KMS-11 (cell line): ENCODE measurements at regions not wholly inside any gene's neighbourhood (a gene's known extent, or its start where the extent isn't known, plus 50 kb on each side); places are given as distances from the start of the nearest gene placed in this dataset.

Experiments used
- H2AFZ ChIP-seq: fragments of 200-600 bp; sonication (generic); 2 replicates; pipeline ENCODE4 v1.6.1; 2016; ENCODE audit warnings: antibody characterized with exemption, mixed run types, low read depth
- H3K27ac ChIP-seq: fragments of 200-600 bp; sonication (generic); 2 replicates; pipeline ENCODE4 v1.6.1; 2016; ENCODE audit warnings: mild to moderate bottlenecking, mixed run types
- H3K27me3 ChIP-seq: fragments of 200-600 bp; sonication (generic); 2 replicates; pipeline ENCODE4 v1.6.1; 2017; ENCODE audit warnings: mild to moderate bottlenecking, low read depth, mixed run types, moderate library complexity; ENCODE audit not compliant: insufficient read depth
- H3K36me3 ChIP-seq: fragments of 200-600 bp; sonication (generic); 2 replicates; pipeline ENCODE4 v1.6.1; 2017; ENCODE audit warnings: mild to moderate bottlenecking, mixed run types; ENCODE audit not compliant: insufficient read depth
- H3K4me1 ChIP-seq: fragments of 200-600 bp; sonication (generic); 2 replicates; pipeline ENCODE4 v1.6.1; 2016; ENCODE audit warnings: mild to moderate bottlenecking, low read depth, mixed run types; ENCODE audit not compliant: poor library complexity, severe bottlenecking
- H3K4me2 ChIP-seq: fragments of 200-600 bp; sonication (generic); 2 replicates; pipeline ENCODE4 v1.7.0; 2016; ENCODE audit warnings: mild to moderate bottlenecking, mixed run types
- H3K4me3 ChIP-seq: fragments of 200-600 bp; sonication (generic); IDR thresholded peaks from 2 replicates; pipeline ENCODE4 v1.6.1; 2017; ENCODE audit warnings: low read depth, low read length, mixed read lengths; ENCODE audit not compliant: insufficient read depth
- H3K79me2 ChIP-seq: fragments of 200-600 bp; sonication (generic); 2 replicates; pipeline ENCODE4 v1.6.1; 2016; ENCODE audit warnings: low read depth, mixed run types; ENCODE audit not compliant: insufficient read depth
- H3K9ac ChIP-seq: fragments of 200-600 bp; sonication (generic); 2 replicates; pipeline ENCODE4 v1.6.1; 2016; ENCODE audit warnings: mild to moderate bottlenecking, mixed run types
- H4K20me1 ChIP-seq: fragments of 200-600 bp; sonication (generic); 2 replicates; pipeline ENCODE4 v1.6.1; 2016; ENCODE audit warnings: mild to moderate bottlenecking, mixed run types; ENCODE audit not compliant: insufficient read depth
- CTCF ChIP-seq: fragments of 200-600 bp; sonication (generic); conservative IDR thresholded peaks from 2 replicates; pipeline ENCODE4 v1.6.1; 2017; ENCODE audit warnings: low read depth, mild to moderate bottlenecking, antibody characterized with exemption, low read length, moderate library complexity, mixed read lengths

- H3K27ac ChIP-seq = no peak overlapping the region
- H3K36me3 ChIP-seq = no peaks in the 10 kb centered on the region
- H3K4me2 ChIP-seq = no peak overlapping the region
- no peaks in the 10 kb centered on the region for H4K20me1 ChIP-seq
- no peak overlapping the region for H3K9ac ChIP-seq
- no peak for TF ChIP-seq CTCF
- no peaks in the 10 kb centered on the region for H3K79me2 ChIP-seq
- H3K27me3 ChIP-seq = no peaks in the 10 kb centered on the region
- H3K4me3 ChIP-seq = no peak overlapping the region
- no peaks in the 10 kb centered on the region for H3K4me1 ChIP-seq
- H2AFZ ChIP-seq = no peak overlapping the region
Measured at GRCh38 chr2:138280999-138281695, 220.4 kb upstream of the SPOPL start.

GRCh38 chr2:138282014-138282672 is 219.4 kb upstream of the SPOPL start:
- H3K79me2 ChIP-seq = no peaks in the 10 kb centered on the region
- no peaks in the 10 kb centered on the region for H4K20me1 ChIP-seq
- no peak overlapping the region for H2AFZ ChIP-seq
- no peak overlapping the region for H3K4me2 ChIP-seq
- no peak overlapping the region for H3K4me3 ChIP-seq
- H3K9ac ChIP-seq = no peak overlapping the region
- no peaks in the 10 kb centered on the region for H3K4me1 ChIP-seq
- no peaks in the 10 kb centered on the region for H3K27me3 ChIP-seq
- H3K27ac ChIP-seq = no peak overlapping the region
- TF ChIP-seq CTCF = no peak
- H3K36me3 ChIP-seq = no peaks in the 10 kb centered on the region

DNA sequence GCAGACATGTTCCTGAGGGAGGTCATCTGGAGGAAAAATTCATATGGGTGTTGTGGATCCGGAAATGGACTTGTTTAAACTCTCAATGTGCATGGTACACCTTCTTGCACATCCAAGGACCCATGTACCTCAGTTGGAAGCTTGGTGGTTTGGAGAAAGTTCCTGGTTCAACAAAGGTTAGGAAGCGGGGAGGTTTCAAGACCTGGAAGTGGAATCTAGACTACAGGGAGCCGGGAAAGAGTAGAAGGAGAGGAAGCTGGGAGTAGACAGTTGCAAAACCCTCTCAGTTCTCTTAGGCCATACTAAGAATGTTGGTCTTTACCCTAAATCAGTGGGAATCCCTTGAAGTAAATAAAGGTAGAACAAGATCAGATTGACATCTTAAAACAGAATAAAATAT is 209.8 kb upstream of the SPOPL start:
- H3K27me3 ChIP-seq = no peaks in the 10 kb centered on the region
- no peaks in the 10 kb centered on the region for H3K4me1 ChIP-seq
- no peaks in the 10 kb centered on the region for H3K36me3 ChIP-seq
- H3K4me3 ChIP-seq = no peak overlapping the region
- no peaks in the 10 kb centered on the region for H3K79me2 ChIP-seq
- TF ChIP-seq CTCF = no peak
- H4K20me1 ChIP-seq = no peaks in the 10 kb centered on the region
- no peak overlapping the region for H3K27ac ChIP-seq
- H3K9ac ChIP-seq = no peak overlapping the region
- H3K4me2 ChIP-seq = no peak overlapping the region
- no peak overlapping the region for H2AFZ ChIP-seq

DNA sequence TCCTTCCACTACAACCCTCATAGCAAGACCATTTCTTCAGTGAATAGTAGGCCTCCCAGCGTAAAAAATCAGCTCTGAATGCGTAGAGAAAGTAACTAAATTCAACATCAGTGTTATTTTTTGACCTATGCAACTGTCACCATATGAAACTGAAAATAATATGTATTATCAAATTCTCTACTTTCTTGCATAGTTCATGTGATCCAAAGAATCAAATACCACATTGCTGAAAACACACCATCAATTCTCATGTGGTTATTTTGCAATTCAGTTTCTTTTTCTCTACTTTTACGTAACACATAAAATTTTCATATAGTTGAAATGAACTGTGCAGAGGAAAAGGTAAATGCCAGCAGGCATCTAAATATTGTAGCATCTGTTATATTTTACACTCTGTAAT is 208.5 kb upstream of the SPOPL start:
- Histone ChIP-seq H3K79me2 (no peaks in the 10 kb centered on the region), H3K36me3 (no peaks in the 10 kb centered on the region), H3K27me3 (no peaks in the 10 kb centered on the region), H3K4me1 (no peaks in the 10 kb centered on the region), H4K20me1 (no peaks in the 10 kb centered on the region), H3K4me2 (no peak overlapping the region), H3K27ac (no peak overlapping the region), H3K9ac (no peak overlapping the region), H2AFZ (no peak overlapping the region), H3K4me3 (no peak overlapping the region)
- no peak for TF ChIP-seq CTCF
